GM12878 (cell line): ENCODE measurements at regions not wholly inside any gene's neighbourhood (a gene's known extent, or its start where the extent isn't known, plus 50 kb on each side); places are given as distances from the start of the nearest gene placed in this dataset.

Source experiments
- ATAC-seq: fragments of 200-7000 bp; cut with Tn5 transposase; 3 replicates; pipeline ENCODE4 v1.9.1; 2020; ENCODE audit warnings: mild to moderate bottlenecking, moderate library complexity
- BruUV-seq: library from RNA; stranded (reverse); fragments of 400-500 nt; replicated peaks from 2 replicates; lab custom pipeline; 2021; lab: Mats Ljungman, UMichigan
- CTCF ChIA-PET: fragments of 300-600 bp; sonication (Branson Sonifier 250); formaldehyde crosslinking; extraction: SDS; loops from one replicate; lab custom pipeline; 2021; ENCODE audit warnings: inconsistent platforms; lab: Yijun Ruan, JAX
- POLR2A ChIA-PET: fragments of 350-600 bp; formaldehyde crosslinking; extraction: SDS; loops from one replicate; lab custom pipeline; 2021; ENCODE audit warnings: inconsistent platforms; lab: Charles Lee
- RAD21 ChIA-PET: fragments of 300-600 bp; sonication (Branson Sonifier 250); formaldehyde crosslinking; loops from one replicate; lab custom pipeline; 2023; ENCODE audit warnings: antibody characterized with exemption; ENCODE audit not compliant: unreplicated experiment; lab: Charles Lee
- SMC1A ChIA-PET: fragments of 300-600 bp; sonication (Branson Sonifier 250); formaldehyde crosslinking; loops from one replicate; lab custom pipeline; 2023; ENCODE audit not compliant: unreplicated experiment, uncharacterized antibody; lab: Charles Lee
- DNase-seq: peaks from one replicate; pipeline ENCODE4 v3.0.0-alpha.2; 2011; ENCODE audit warnings: low read depth, low spot score
- FAIRE-seq: peaks from 3 replicates; lab custom pipeline; 2011; peaks lifted over from hg19 to GRCh38; lab: Jason Lieb, UNC
- H2AFZ ChIP-seq: 2 replicates; pipeline ENCODE4 v1.6.0; 2011; ENCODE audit warnings: low read depth, low read length, control low read depth; ENCODE audit not compliant: control insufficient read depth
- H3K27ac ChIP-seq: 2 replicates; pipeline ENCODE4 v1.5.1; 2011; ENCODE audit warnings: control low read depth; ENCODE audit not compliant: control insufficient read depth, insufficient read depth
- H3K27me3 ChIP-seq, 2 experiments: replicated peaks in 1 of 2; 2 replicates each; pipeline versions ENCODE4 v1.6.0 to v1.6.1; 2011; ENCODE audit warnings: low read length in 1 of 2; ENCODE audit not compliant: control insufficient read depth in 2 of 2, insufficient read depth in 2 of 2
- H3K36me3 ChIP-seq, 2 experiments: 2 replicates each; pipeline ENCODE4 v1.5.1; 2011; ENCODE audit warnings: low read length in 1 of 2; ENCODE audit not compliant: control insufficient read depth in 2 of 2, insufficient read depth in 2 of 2
- H3K4me1 ChIP-seq: 2 replicates; pipeline ENCODE4 v1.6.1; 2011; ENCODE audit warnings: mild to moderate bottlenecking, low read length, moderate library complexity, mixed read lengths; ENCODE audit not compliant: control insufficient read depth, insufficient read depth
- H3K4me2 ChIP-seq: 2 replicates; pipeline ENCODE4 v1.6.0; 2011; ENCODE audit warnings: control low read depth; ENCODE audit not compliant: control insufficient read depth, insufficient read depth
- H3K4me3 ChIP-seq: fragments of 200-600 bp; sonication (generic); 2 replicates; pipeline ENCODE4 v1.5.1; 2016
- H3K79me2 ChIP-seq: 2 replicates; pipeline ENCODE4 v1.6.0; 2011; ENCODE audit warnings: low read length; ENCODE audit not compliant: control insufficient read depth, insufficient read depth
- H3K9ac ChIP-seq: 2 replicates; pipeline ENCODE4 v1.8.0; 2011; ENCODE audit warnings: low read length, control low read depth, mixed read lengths; ENCODE audit not compliant: control insufficient read depth, insufficient read depth
- H3K9me3 ChIP-seq: replicated peaks from 3 replicates; pipeline ENCODE4 v1.5.1; 2011; ENCODE audit warnings: mild to moderate bottlenecking, low read length; ENCODE audit not compliant: control insufficient read depth, insufficient read depth
- H4K20me1 ChIP-seq: 2 replicates; pipeline ENCODE4 v1.6.0; 2011; ENCODE audit not compliant: control insufficient read depth, insufficient read depth
- ATF7 ChIP-seq: fragments of 450-650 bp; IDR thresholded peaks from 2 replicates; pipeline ENCODE4 v1.6.1; 2016; ENCODE audit warnings: low read depth, mild to moderate bottlenecking
- CBX3 ChIP-seq: fragments of 200-600 bp; sonication (generic); IDR thresholded peaks from 2 replicates; pipeline ENCODE4 v1.6.1; 2016; ENCODE audit warnings: low read depth, borderline replicate concordance
- CUX1 ChIP-seq: IDR thresholded peaks from 2 replicates; pipeline ENCODE4 v1.6.1; 2012; ENCODE audit warnings: improper control_type of control experiment, low read depth, low read length; ENCODE audit not compliant: insufficient replicate concordance
- DPF2 ChIP-seq: fragments of 450-650 bp; IDR thresholded peaks from 2 replicates; pipeline ENCODE4 v1.6.1; 2017; ENCODE audit warnings: mild to moderate bottlenecking
- HSF1 ChIP-seq: fragments of 150-350 bp; IDR thresholded peaks from 2 replicates; pipeline ENCODE4 v1.6.1; 2014; ENCODE audit warnings: mild to moderate bottlenecking, low read depth, low read length
- MTA2 ChIP-seq: fragments of 450-650 bp; IDR thresholded peaks from 2 replicates; pipeline ENCODE4 v1.6.1; 2016; ENCODE audit warnings: low read depth, mild to moderate bottlenecking, moderate library complexity
- MXI1 ChIP-seq: fragments of 150-350 bp; IDR thresholded peaks from 2 replicates; pipeline ENCODE4 v1.6.1; 2011; ENCODE audit warnings: low read depth, mild to moderate bottlenecking, inconsistent platforms, low read length, improper control_type of control experiment
- MYC ChIP-seq: IDR thresholded peaks from 2 replicates; pipeline ENCODE4 v1.6.1; 2011; ENCODE audit warnings: mild to moderate bottlenecking, low read length, moderate library complexity, inconsistent platforms; ENCODE audit not compliant: insufficient read depth, insufficient replicate concordance, insufficient read length, severe bottlenecking
- POLR2A ChIP-seq: IDR thresholded peaks from 2 replicates; pipeline ENCODE4 v1.6.1; 2011; ENCODE audit warnings: low read depth, mild to moderate bottlenecking, low read length
- RCOR1 ChIP-seq: conservative IDR thresholded peaks from 2 replicates; pipeline ENCODE4 v1.6.1; 2012; ENCODE audit warnings: low read depth, low read length, improper control_type of control experiment
- REST ChIP-seq: IDR thresholded peaks from 2 replicates; pipeline ENCODE4 v1.6.1; 2012; ENCODE audit warnings: mild to moderate bottlenecking, low read depth, low read length
- TAF1 ChIP-seq: IDR thresholded peaks from 2 replicates; pipeline ENCODE4 v1.6.1; 2011; ENCODE audit warnings: mild to moderate bottlenecking, low read depth, low read length, borderline replicate concordance
- ZZZ3 ChIP-seq: IDR thresholded peaks from 2 replicates; pipeline ENCODE4 v1.6.1; 2011; ENCODE audit warnings: low read depth; ENCODE audit not compliant: control insufficient read depth, insufficient read length
- WGBS: methylation state at CpG from one replicate; pipeline ENCODE4 v1.1.6; 2016; ENCODE audit warnings: low lambda C conversion rate; ENCODE audit not compliant: insufficient replicate concordance, insufficient coverage; ENCODE audit errors: missing lambda C conversion rate; 5-methylcytosine and 5-hydroxymethylcytosine counted together
- in situ Hi-C: fragments of 300-500 bp; cut with MboI; formaldehyde crosslinking; loops from 9 replicates; pipeline ENCODE4 v1.14.3; 2018; ENCODE audit warnings: mixed read lengths
- intact Hi-C: fragments of 100-400 bp; cut with micrococcal nuclease; formaldehyde crosslinking; loops from one replicate; pipeline ENCODE4 v1.14.2; 2022; ENCODE audit not compliant: unreplicated experiment

GRCh38 chrX:131621650-131622049 lies 77.8 kb downstream of the OR13H1 start (continued):
- no peak for TF ChIP-seq CUX1
- TF ChIP-seq CBX3 = no peak

GRCh38 chrX:131626681-131627296 lies 82.9 kb downstream of the OR13H1 start:
- SMC1A ChIA-PET = no interaction called here
- Histone ChIP-seq H3K79me2 (no peaks in the 10 kb centered on the region), H3K36me3 (no peaks in the 10 kb centered on the region), H4K20me1 (no peaks in the 10 kb centered on the region), H2AFZ (no peak overlapping the region), H3K27ac (no peak overlapping the region), H3K9ac (no peak overlapping the region), H3K4me1 (no peaks in the 10 kb centered on the region), H3K4me2 (no peak overlapping the region), H3K9me3 (no peaks in the 10 kb centered on the region), H3K27me3 (no peaks in the 10 kb centered on the region), H3K4me3 (no peak overlapping the region)
- WGBS = 14% methylated on average over 3 of the region's 3 CpGs
- no peak for ATAC-seq
- no peak for FAIRE-seq
- POLR2A ChIA-PET = no interaction called here
- in situ Hi-C loops = no loop called here
- CTCF ChIA-PET = interaction anchor here (0.7 to 1.8 kb wide), 3 partner anchors 50 to 398 kb away, joined by 3 to 5 read pairs (median 3); no protein-coding TSS in a partner anchor
- intact Hi-C loops = no loop called here
- no TSS peak for BruUV-seq
- DNase-seq = no peak
- RAD21 ChIA-PET = no interaction called here
- TF ChIP-seq RCOR1 (no peak), TAF1 (no peak), MXI1 (no peak), HSF1 (no peak), REST (no peak), DPF2 (no peak), ATF7 (no peak), ZZZ3 (no peak), POLR2A (no peak), MYC (no peak), MTA2 (no peak)
